ENCODE measurements at regions not wholly inside any gene's neighbourhood (a gene's known extent, or its start where the extent isn't known, plus 50 kb on each side); places are given as distances from the start of the nearest gene placed in this dataset.

- TF ChIP-seq EP300 (IDR thresholded peaks at IDR 0.05) = no peak
- TF ChIP-seq POLR2A (IDR thresholded peaks at IDR 0.05) = no peak
- TF ChIP-seq CTCF (IDR thresholded peaks at IDR 0.05) = no peak
- TF ChIP-seq POLR2AphosphoS5 (IDR thresholded peaks at IDR 0.05) = no peak
Measured at GRCh38 chr3:23723930-23724329, 81.8 kb upstream of the UBE2E1 start.

All from suprapubic skin (tissue), 4 donors.